Gastrocnemius medialis (tissue), 4 donors: ENCODE measurements at regions not wholly inside any gene's neighbourhood (a gene's known extent, or its start where the extent isn't known, plus 50 kb on each side); places are given as distances from the start of the nearest gene placed in this dataset.
"Not testable (repeated sequence)": the region's sequence is repeated elsewhere in the genome, so short reads cannot be mapped to it uniquely, and the experiment has no call there.

ENCODE experiments used
- ATAC-seq, 2 donors: fragments of 150-250 bp; one replicate each; pipeline ENCODE4 v1.9.1; 2016
- DNase-seq, 2 donors: peaks; one replicate each; pipeline ENCODE4 v3.0.0-alpha.2; 2019
- H3K27ac ChIP-seq, 4 donors: fragments of 200-600 bp; sonication (generic); 1 replicate in 1 of 4; 2 replicates in 3 of 4; pipeline ENCODE4 v1.5.1; 2016 to 2018; ENCODE audit warnings: mild to moderate bottlenecking in 2 of 4, moderate library complexity in 1 of 4
- H3K27me3 ChIP-seq, 3 donors: fragments of 200-600 bp; sonication (generic) in 2 of 3; 1 replicate in 1 of 3; 2 replicates in 2 of 3; pipeline versions ENCODE4 v1.5.1 to v1.6.0; 2016 to 2019; ENCODE audit warnings: mild to moderate bottlenecking in 1 of 3, moderate library complexity in 1 of 3
- H3K36me3 ChIP-seq, 2 donors: fragments of 200-600 bp; sonication (generic) in 1 of 2; one replicate each; pipeline ENCODE4 v1.5.1; 2017 to 2018
- H3K4me1 ChIP-seq, 2 donors: fragments of 200-600 bp; sonication (generic) in 1 of 2; one replicate each; pipeline ENCODE4 v1.5.1; 2016 to 2017; ENCODE audit warnings: mild to moderate bottlenecking in 2 of 2
- H3K4me3 ChIP-seq, 4 donors: fragments of 200-600 bp; sonication (generic) in 3 of 4; 1 replicate in 1 of 4; 2 replicates in 3 of 4; pipeline ENCODE4 v1.5.1; 2016 to 2019; ENCODE audit warnings: mild to moderate bottlenecking in 2 of 4
- H3K9me3 ChIP-seq, 3 donors: fragments of 200-600 bp; sonication (generic) in 2 of 3; 1 replicate in 1 of 3; 2 replicates in 2 of 3; pipeline ENCODE4 v1.5.1; 2016 to 2019
- POLR2A ChIP-seq, 2 donors: fragments of 450-650 bp; IDR thresholded peaks; one replicate each; pipeline ENCODE4 v1.6.1; 2017; ENCODE audit warnings: antibody characterized with exemption in 2 of 2, mild to moderate bottlenecking in 2 of 2, moderate library complexity in 2 of 2
- in situ Hi-C, 4 donors: fragments of 200-750 bp; cut with MboI; loops; one replicate each; pipeline versions ENCODE4 v1.15.0 to v1.8.0; 2017; ENCODE audit warnings: low sequenced_read_pairs in 4 of 4
- intact Hi-C: fragments of 100-400 bp; cut with DNase I; formaldehyde crosslinking; loops from one replicate; pipeline ENCODE4 v1.15.1; 2023; ENCODE audit warnings: low total_unique reads
- TF ChIP-seq, protein P1 (sequence below), 5 experiments: fragments of 450-650 bp in 3 of 5; fragments of 200-600 bp in 2 of 5; sonication (generic) in 2 of 5; IDR thresholded peaks in 4 of 5; conservative IDR thresholded peaks in 1 of 5; 1 replicate in 4 of 5; 2 replicates in 1 of 5; pipeline ENCODE4 v1.5.1; 2016 to 2019; ENCODE audit warnings: antibody characterized with exemption in 5 of 5, mild to moderate bottlenecking in 3 of 5, moderate library complexity in 3 of 5

DNA sequence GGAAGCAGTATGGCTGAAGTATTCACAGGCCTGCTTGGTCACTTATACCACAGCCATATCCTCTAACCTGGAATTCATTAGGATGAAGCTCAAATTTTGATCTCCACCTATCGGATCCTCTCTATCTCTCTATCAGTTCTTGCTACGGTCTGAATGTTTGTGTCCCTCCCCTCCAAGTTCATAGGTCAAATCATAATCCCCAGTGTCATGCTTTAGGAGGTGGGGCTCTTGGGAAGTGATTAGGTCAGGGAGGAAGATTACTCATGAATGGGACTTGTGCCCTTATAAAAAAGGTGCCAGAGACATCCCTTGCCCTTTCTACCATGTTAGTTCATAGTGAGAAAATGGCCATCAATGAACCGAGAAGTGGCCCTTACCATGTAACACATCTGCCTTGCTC is 190.8 kb upstream of the MYLIP start:
- H3K4me1 ChIP-seq: no peaks in the 10 kb centered on the region
- in situ Hi-C loops: no loop called here
- no peak overlapping the region for H3K4me3 ChIP-seq
- no peaks in the 10 kb centered on the region for H3K27me3 ChIP-seq
- TF ChIP-seq, protein P1, sequence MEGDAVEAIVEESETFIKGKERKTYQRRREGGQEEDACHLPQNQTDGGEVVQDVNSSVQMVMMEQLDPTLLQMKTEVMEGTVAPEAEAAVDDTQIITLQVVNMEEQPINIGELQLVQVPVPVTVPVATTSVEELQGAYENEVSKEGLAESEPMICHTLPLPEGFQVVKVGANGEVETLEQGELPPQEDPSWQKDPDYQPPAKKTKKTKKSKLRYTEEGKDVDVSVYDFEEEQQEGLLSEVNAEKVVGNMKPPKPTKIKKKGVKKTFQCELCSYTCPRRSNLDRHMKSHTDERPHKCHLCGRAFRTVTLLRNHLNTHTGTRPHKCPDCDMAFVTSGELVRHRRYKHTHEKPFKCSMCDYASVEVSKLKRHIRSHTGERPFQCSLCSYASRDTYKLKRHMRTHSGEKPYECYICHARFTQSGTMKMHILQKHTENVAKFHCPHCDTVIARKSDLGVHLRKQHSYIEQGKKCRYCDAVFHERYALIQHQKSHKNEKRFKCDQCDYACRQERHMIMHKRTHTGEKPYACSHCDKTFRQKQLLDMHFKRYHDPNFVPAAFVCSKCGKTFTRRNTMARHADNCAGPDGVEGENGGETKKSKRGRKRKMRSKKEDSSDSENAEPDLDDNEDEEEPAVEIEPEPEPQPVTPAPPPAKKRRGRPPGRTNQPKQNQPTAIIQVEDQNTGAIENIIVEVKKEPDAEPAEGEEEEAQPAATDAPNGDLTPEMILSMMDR (IDR thresholded peaks at IDR 0.05 in 4 of 5, conservative IDR thresholded peaks at IDR 0.05 in 1 of 5): no peak
- no peak for TF ChIP-seq POLR2A (IDR thresholded peaks at IDR 0.05)
- DNase-seq (no peak), ATAC-seq (no peak)
- H3K9me3 ChIP-seq: no peaks in the 10 kb centered on the region
- no peaks in the 10 kb centered on the region for H3K36me3 ChIP-seq
- no peak overlapping the region for H3K27ac ChIP-seq
- intact Hi-C loops: no loop called here

DNA sequence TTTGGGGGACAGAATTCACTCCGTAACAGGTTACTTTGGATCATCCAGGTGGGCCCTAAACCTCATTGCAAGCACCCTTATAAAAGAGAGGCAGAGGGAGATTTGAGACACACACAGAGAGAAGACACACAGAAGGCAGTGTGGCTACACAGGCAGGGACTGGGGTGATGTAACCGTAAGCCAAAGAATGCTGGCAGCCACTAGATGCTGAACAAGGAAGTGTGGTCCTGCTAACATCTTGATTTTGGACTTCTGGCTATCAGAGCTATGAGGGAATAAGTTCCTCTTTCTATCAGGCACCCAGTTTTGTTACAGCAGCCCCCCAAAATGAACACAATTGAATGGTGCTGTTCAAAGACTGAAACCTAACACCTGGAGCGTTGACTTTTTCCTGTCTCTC is 191.3 kb upstream of the MYLIP start:
- H3K4me1 ChIP-seq: no peaks in the 10 kb centered on the region

DNA sequence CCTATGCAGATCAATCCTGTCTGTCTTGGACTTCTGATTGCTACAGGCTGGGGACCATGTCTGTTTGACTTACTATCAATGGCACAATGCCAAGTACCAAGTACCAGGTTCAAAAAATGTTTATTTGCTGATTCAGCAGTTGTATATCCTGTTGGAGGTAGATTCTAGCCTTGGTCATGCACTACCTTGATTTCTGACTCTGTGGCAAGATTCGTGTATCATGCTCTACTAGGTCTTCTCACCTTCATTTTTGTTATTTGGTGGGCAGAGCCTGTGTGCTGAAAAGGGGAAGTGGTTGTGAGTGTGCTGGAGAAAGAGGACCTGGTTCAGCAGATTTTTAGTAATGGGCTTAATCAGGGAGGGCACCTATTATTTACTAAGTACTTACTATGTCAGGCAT is 192.4 kb upstream of the MYLIP start:
- Histone ChIP-seq H3K27ac (no peak overlapping the region), H3K36me3 (no peaks in the 10 kb centered on the region), H3K4me1 (no peaks in the 10 kb centered on the region), H3K4me3 (no peak overlapping the region), H3K9me3 (no peaks in the 10 kb centered on the region), H3K27me3 (no peaks in the 10 kb centered on the region)
- in situ Hi-C loops (no loop called here), intact Hi-C loops (no loop called here)
- no peak for ATAC-seq
- TF ChIP-seq POLR2A (IDR thresholded peaks at IDR 0.05): no peak
- TF ChIP-seq, protein P1 (IDR thresholded peaks at IDR 0.05 in 4 of 5, conservative IDR thresholded peaks at IDR 0.05 in 1 of 5): no peak
- DNase-seq: no peak

More for the DNA sequence above, 191.3 kb upstream of the MYLIP start:
- DNase-seq: no peak
- H3K27me3 ChIP-seq: no peaks in the 10 kb centered on the region
- no peak for ATAC-seq
- H3K27ac ChIP-seq: no peak overlapping the region
- H3K9me3 ChIP-seq: no peaks in the 10 kb centered on the region
- intact Hi-C loops (no loop called here), in situ Hi-C loops (no loop called here)
- no peaks in the 10 kb centered on the region for H3K36me3 ChIP-seq
- TF ChIP-seq, protein P1 (IDR thresholded peaks at IDR 0.05 in 4 of 5, conservative IDR thresholded peaks at IDR 0.05 in 1 of 5): no peak
- no peak for TF ChIP-seq POLR2A (IDR thresholded peaks at IDR 0.05)
- no peak overlapping the region for H3K4me3 ChIP-seq

DNA sequence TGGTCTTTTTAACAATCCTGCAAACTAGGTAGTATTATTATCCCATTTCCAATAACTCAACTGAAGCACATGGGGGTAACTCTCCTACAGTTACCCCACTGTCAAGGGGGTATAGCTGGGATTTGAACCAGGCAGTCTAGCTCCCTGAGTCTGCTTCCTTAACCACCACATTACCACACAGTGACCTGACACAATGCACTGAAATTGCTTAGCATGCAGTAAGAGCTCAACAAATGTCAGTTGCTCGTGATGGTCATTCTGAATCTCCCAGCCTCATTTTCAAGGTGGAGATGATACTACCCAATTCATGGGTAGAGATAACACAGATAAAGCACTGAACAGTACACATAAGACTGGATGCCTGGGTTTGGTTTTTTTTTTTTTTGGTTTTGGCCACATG is 193.2 kb upstream of the MYLIP start:
- no peak for TF ChIP-seq POLR2A (IDR thresholded peaks at IDR 0.05)
- TF ChIP-seq, protein P1 (IDR thresholded peaks at IDR 0.05 in 4 of 5, conservative IDR thresholded peaks at IDR 0.05 in 1 of 5): no peak
- ATAC-seq (no peak), DNase-seq (no peak)
- H3K36me3 ChIP-seq: no peaks in the 10 kb centered on the region
- in situ Hi-C loops (no loop called here), intact Hi-C loops (no loop called here)
- no peaks in the 10 kb centered on the region for H3K4me1 ChIP-seq
- no peak overlapping the region for H3K27ac ChIP-seq
- H3K4me3 ChIP-seq: no peak overlapping the region
- no peaks in the 10 kb centered on the region for H3K27me3 ChIP-seq
- no peaks in the 10 kb centered on the region for H3K9me3 ChIP-seq

DNA sequence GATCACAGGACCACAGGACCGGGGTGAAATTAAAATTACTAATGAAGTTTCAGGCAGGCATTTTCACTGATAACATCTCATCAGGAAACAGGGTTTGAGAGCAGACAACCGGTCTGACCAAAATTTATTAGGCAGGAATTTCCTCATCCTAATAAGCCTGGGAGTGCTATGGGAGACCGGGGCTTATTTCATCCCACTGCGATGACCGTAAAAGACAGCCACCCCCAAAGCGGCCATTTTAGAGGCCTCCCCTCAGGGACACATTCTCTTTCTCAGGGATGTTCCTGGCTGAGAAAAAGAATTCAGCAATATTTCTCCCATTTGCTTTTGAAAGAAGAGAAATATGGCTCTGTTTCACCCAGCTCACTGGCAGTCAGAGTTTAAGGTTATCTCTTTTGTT is 197.2 kb upstream of the MYLIP start:
- H3K36me3 ChIP-seq, H3K4me3 ChIP-seq, DNase-seq, ATAC-seq, intact Hi-C loops, H3K9me3 ChIP-seq, in situ Hi-C loops, H3K27me3 ChIP-seq, H3K27ac ChIP-seq: not testable (repeated sequence)
- H3K4me1 ChIP-seq: peaks cover 2 to 18% of the 10 kb centered on the region in 2 donors
